Inflammatory macrophage treated with lipopolysaccharide for 1 hour (primary cell): ENCODE measurements at regions not wholly inside any gene's neighbourhood (a gene's known extent, or its start where the extent isn't known, plus 50 kb on each side); places are given as distances from the start of the nearest gene placed in this dataset.
A peak's percentile ranks its signal among the peaks of the same experiment; 100 is the strongest.
"Not testable (repeated sequence)": the region's sequence is repeated elsewhere in the genome, so short reads cannot be mapped to it uniquely, and the experiment has no call there.

ENCODE experiments used
- DNase-seq, 2 donors: peaks; one replicate each; pipeline ENCODE4 v3.0.0-alpha.2; 2020 to 2022

- no peak for DNase-seq
Measured at GRCh38 chr21:14058566-14058965, 152.2 kb downstream of the LIPI start.

- DNase-seq = not testable (repeated sequence)
Measured at GRCh38 chr21:14057841-14058481, 152.8 kb downstream of the LIPI start.

- DNase-seq = no peak
Measured at GRCh38 chr21:14057313-14057712, 153.4 kb downstream of the LIPI start.

GRCh38 chr21:14056771-14057191, 154.0 kb downstream of the LIPI start:
- no peak for DNase-seq

GRCh38 chr21:14055746-14056515, 154.8 kb downstream of the LIPI start:
- DNase-seq = not testable (repeated sequence)

GRCh38 chr21:14054682-14055081, 156.1 kb downstream of the LIPI start:
- DNase-seq = no peak

GRCh38 chr21:14050121-14050520, 160.6 kb downstream of the LIPI start:
- DNase-seq = no peak

GRCh38 chr21:14046401-14046800, 164.4 kb downstream of the LIPI start:
- no peak for DNase-seq

- DNase-seq = no peak
Measured at GRCh38 chr21:14040386-14040785, 170.4 kb downstream of the LIPI start.

GRCh38 chr21:14028619-14029018, 182.1 kb downstream of the LIPI start:
- not testable (repeated sequence) for DNase-seq

- DNase-seq = peak; percentile 80 to 83
Measured at GRCh38 chr21:14027235-14027869, 183.4 kb downstream of the LIPI start.

- DNase-seq = not testable (repeated sequence)
Measured at GRCh38 chr21:14020108-14020507, 190.6 kb downstream of the LIPI start.

GRCh38 chr21:14015841-14016240, 194.9 kb downstream of the LIPI start:
- not testable (repeated sequence) for DNase-seq

GRCh38 chr21:14013623-14014498, 196.9 kb downstream of the LIPI start:
- DNase-seq = not testable (repeated sequence)

GRCh38 chr21:14013056-14013603, 197.6 kb downstream of the LIPI start:
- DNase-seq = no peak

- no peak for DNase-seq
Measured at GRCh38 chr21:14012409-14012808, 198.3 kb downstream of the LIPI start.

GRCh38 chr21:14011751-14012150, 199.0 kb downstream of the LIPI start:
- not testable (repeated sequence) for DNase-seq

- DNase-seq = not testable (repeated sequence)
Measured at GRCh38 chr21:14011149-14011548, 199.6 kb downstream of the LIPI start.

GRCh38 chr21:14010729-14011128, 200.0 kb downstream of the LIPI start:
- DNase-seq = no peak

- DNase-seq = not testable (repeated sequence)
Measured at GRCh38 chr21:14009990-14010389, 200.8 kb downstream of the LIPI start.

GRCh38 chr21:14009238-14009981, 201.3 kb downstream of the LIPI start:
- not testable (repeated sequence) for DNase-seq

GRCh38 chr21:14008436-14008835, 202.3 kb downstream of the LIPI start:
- not testable (repeated sequence) for DNase-seq
